COLO829 (cell line): ENCODE measurements at regions not wholly inside any gene's neighbourhood (a gene's known extent, or its start where the extent isn't known, plus 50 kb on each side); places are given as distances from the start of the nearest gene placed in this dataset.

Source experiments
- DNase-seq: peaks from one replicate; pipeline ENCODE4 v3.0.0; 2012; ENCODE audit warnings: low spot score

DNA sequence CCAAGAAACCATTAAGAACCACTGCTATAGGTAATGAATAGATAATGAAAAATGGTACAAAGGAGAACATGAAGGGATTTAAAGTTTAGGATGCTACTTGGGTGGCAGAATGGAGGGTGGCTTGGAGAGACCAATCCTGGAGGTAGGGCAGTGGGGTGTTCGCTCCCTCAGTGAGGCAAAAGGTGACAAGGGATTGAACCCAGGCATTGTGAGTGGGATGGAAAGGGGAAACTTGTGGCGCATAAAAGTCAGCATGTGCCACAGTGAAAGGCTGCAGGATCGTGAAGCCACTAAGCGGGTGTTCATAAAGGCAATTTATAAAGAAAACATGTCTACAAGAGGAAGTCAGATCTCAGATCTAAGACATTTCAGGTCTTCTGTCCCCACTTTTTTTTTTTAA, 76.7 kb upstream of the SLC38A2 start:
- no peak for DNase-seq

DNA sequence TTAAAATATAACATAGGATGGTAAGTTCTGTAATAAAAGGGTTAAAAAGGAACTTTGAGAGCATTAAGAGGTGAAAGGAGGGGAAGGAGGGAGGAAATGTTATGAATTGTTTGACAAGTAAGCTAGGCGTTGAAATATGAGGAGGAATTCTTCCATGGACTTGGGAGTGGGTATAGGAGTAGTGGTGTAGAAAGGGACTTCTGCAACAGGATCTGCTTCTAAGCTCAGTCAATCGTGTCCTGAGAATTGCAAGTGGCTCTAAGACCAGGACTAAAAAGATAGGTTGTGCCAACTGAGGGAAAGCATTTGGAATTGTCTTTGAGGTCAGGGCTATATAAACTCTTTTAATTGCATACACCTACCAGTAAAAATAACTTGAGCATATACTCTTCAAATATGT, 74.1 kb upstream of the SLC38A2 start:
- no peak for DNase-seq

DNA sequence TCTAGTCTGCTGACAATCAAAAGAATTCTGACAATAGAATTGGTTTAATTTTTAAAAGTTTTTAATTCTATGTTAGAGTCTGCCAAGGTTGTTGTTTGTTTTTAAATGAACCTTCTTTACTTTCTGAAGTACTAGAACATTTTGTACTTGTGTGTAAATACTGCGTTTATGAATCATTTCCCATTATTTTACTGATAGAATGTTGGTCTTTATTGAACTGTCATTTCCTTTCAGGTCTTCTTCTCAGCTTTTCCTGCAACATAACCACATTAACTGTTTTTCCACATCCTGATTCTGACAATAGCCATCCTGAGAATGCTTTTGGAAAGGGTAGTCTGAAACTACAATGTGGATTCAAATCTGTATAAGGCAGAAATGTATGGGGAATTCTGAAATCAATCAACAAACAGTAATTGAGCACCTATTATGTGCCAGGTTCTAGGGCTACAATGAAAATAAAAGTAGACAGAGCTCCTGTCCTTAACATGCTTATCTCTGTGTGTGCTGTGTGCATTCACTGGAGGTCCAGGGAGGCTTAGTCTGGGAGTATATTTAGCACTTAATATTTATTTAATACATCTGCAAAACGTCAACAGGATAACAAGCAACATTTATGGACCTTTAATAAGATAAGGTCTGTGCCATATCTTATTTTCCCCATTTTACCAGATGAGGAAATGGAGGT, 73.1 kb upstream of the SLC38A2 start:
- no peak for DNase-seq

DNA sequence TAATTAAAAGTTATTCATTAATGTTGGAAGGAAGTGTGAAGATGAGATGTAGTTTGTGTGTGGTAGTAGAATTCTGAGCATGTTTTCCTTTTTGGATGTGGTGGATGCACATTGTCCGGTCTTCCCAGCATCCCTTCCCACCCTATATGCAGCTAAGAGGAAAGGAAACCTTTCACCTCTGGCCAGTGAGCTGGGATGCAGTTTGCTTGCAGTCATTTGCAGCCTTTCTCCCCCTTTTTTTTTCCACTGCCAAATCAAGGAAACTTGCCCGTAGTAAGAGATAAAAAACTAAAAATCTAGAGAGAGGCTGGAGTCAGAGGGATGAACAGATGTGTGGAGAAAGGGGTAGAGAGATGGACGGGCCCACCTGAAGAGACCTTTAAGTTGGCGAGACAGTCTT, 72.5 kb upstream of the SLC38A2 start:
- DNase-seq = no peak

GRCh38 chr12:46443594-46444263, 71.2 kb upstream of the SLC38A2 start:
- DNase-seq = no peak

GRCh38 chr12:46442738-46443137, 70.2 kb upstream of the SLC38A2 start:
- no peak for DNase-seq

DNA sequence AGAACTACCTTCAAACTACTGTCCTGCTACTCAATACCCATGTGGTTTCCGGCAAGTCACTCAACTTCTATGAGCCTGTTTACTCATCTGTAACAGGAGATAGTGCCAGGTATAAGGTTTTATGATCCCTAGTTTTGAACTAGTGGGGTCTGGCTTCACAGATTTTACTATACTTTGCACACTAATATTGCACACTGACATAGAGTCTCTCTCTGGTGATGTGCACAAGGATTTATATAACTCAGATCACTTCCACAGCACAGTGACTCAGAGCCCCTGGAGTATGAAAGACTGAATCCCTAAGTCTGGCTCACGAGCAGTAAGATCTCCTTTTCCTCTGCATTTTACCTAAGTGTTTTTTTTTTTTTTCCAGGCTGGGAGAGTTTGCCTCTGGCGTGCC, 69.7 kb upstream of the SLC38A2 start:
- no peak for DNase-seq

DNA sequence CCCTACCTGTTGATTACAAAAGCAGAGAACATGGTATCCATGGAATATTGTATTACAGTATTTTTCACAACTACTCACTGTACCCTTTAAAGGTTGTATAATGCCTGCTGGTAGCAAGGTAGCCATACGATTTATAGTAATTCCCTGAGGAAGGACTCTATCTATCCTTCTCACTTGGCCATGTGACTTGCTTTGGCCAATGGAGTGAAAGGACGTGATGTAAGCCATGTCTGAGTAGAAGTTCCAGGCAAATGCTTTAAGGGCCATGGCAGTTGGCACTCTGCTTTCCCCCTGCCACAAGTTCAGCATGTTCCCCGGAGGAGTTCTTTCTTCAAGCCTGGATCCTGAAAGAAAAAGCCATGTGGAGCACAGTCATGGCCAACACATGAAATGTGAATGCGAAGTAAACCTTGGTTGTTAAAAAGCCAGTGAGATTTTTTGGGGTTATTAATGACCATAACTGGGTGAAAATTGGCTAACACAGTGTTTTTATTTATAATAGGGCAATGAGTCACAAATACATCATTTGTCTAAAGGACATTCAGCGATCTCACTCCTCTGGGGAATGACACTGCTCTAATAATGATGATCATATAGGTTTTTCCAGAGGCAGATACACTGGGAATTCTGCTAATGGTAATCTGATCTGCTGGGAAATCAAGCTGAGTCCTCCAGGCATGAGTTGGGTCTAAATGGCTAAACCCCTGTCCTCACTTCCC, 67.4 kb upstream of the SLC38A2 start:
- DNase-seq = no peak

DNA sequence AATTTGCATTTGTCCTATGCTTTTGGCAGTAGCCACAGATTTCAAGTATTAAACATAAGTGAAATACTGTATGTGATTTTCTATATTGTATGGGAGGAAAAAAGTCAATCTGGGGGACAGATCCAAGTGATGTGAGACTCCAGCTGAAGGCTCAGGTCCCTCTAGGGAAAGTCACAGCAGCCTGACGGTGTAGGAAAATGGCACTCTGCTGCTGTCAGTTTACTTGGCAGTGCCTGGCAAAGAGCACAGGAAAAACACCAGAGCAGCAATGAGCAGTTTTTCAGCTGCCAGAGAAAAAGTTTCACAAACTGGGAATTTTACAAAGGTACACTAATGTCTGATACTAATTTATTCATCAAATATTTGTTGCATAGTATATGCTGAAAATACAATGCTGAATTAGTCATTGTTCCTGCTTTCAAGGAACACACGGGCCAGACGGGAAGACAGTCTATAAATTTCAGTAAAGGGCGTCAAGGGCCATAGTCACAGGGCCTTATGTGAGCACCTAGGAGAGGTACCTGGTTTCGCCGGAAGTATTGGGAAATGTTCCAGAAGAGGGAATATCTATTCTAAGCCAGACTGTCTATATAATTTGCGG, 66.2 kb upstream of the SLC38A2 start:
- DNase-seq = no peak

DNA sequence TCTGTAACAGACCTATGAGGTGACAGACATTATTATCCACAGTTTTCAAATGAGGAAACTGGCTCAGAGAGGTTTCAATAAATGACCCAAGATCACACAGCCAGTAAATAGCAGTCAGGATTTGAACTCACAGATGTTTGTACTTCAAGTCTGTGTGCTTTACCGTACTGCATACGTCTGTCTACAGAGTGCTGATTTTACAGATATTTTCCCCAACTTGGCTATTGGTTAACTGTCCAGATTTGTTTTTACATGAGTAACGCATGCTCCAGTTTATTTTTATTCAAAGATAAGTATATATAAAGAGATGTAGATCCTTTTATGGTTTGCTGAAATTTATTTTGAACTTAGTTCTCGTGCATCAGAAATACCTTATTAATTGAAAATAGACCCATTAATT, 65.7 kb upstream of the SLC38A2 start:
- no peak for DNase-seq

- DNase-seq = no peak
Observed at GRCh38 chr12:46437469-46437868, 64.9 kb upstream of the SLC38A2 start.

DNA sequence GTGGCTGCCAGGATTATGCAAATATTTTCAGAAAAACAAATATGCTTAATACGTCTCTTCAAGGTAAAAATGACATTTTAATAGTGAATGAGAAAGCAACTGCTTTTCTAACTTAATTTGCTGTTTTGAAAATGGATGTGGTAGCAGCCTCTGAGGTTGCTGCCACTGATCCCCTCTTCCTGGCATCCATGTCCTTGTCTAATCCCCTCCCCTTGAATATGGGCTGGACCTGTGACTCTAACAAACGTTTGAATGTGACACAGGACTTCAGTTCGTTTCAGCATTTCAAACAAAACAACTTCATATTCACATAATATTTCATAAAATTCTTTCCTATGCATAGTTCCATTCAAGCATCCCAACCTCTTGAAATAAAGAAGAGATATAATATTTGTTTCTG, 64.2 kb upstream of the SLC38A2 start:
- no peak for DNase-seq

- no peak for DNase-seq
Observed at GRCh38 chr12:46435625-46436024, 63.1 kb upstream of the SLC38A2 start.

DNA sequence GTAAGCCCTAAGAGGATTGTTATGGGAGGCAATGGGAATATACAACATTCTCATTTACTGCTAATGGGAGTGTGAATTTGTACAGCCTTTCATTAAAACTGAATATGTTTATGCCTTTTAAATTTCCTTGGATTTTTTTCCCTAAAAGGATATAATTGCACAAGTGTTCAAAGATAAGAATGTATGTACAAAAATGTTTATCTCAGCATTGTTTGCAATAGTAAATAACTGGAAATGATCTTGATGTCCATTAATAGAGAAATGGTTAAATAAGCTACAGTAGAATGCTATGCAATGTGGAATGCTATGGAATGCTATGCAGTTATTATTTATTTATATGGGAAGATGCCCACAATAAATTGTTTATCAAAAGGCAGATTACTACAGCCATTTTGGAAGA, 62.5 kb upstream of the SLC38A2 start:
- no peak for DNase-seq

- no peak for DNase-seq
Observed at GRCh38 chr12:46433829-46434228, 61.3 kb upstream of the SLC38A2 start.

GRCh38 chr12:46432325-46432724, 59.8 kb upstream of the SLC38A2 start:
- no peak for DNase-seq

DNA sequence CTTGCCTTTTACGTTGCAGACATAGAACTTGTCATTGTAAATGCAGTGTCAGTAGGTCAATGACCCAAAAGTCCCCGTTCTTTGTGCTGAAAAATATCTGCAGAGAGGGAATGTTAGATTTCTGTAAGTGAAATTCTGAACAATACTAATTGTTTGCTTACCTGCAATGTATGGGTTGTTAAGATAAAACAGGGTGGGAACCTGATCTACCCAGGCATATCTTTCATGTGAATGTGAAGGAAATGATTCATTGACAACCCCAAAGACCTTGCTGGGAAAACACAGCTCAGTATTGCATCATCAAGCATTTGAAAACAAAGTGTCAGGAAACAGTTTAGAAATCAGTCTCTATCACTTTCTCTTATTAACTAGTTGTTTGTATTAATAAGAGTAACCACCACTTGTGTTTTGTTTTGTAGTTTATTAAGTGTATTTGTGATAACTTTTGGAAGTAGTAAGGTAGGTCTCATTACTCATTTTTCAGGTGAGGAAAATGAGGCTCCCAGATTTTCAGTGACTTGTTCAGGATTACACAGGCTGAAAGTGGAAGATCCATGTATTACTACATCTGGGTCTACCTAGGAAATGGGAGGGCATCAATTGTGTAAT, 57.9 kb upstream of the SLC38A2 start:
- peak; percentile 21 for DNase-seq
